Neuronal stem cell (in vitro differentiated cells): ENCODE measurements at regions not wholly inside any gene's neighbourhood (a gene's known extent, or its start where the extent isn't known, plus 50 kb on each side); places are given as distances from the start of the nearest gene placed in this dataset. TPM values are rescaled to one million over a fixed set of nuclear protein-coding genes. Genes with fewer than 3 reads are reported as not detected.

Experiments used
- small RNA-seq: library from polyadenylated mRNA; stranded (forward); fragments of <200 nt; extraction: miRNeasy Mini kit (QIAGEN cat#:217004); gene quantifications from one replicate; pipeline ENCODE3, GENCODE V24; 2013; ENCODE audit not compliant: insufficient read depth

Small RNA genes lying in the stretch of these regions (small RNA-seq; reads per million reads assigned to genes)
- gene MIR4437: not detected
